Neutrophil (primary cell): ENCODE measurements at regions not wholly inside any gene's neighbourhood (a gene's known extent, or its start where the extent isn't known, plus 50 kb on each side); places are given as distances from the start of the nearest gene placed in this dataset.
A peak's percentile ranks its signal among the peaks of the same experiment; 100 is the strongest.

ENCODE experiments used
- H3K27ac ChIP-seq: fragments of 200-600 bp; sonication (generic); 2 replicates; pipeline ENCODE4 v1.5.1; 2016; ENCODE audit warnings: mild to moderate bottlenecking, moderate library complexity
- H3K27me3 ChIP-seq: fragments of 200-600 bp; sonication (generic); 2 replicates; pipeline ENCODE4 v1.6.0; 2016; ENCODE audit warnings: mild to moderate bottlenecking
- H3K36me3 ChIP-seq: fragments of 200-600 bp; sonication (generic); 2 replicates; pipeline ENCODE4 v1.5.1; 2017
- H3K4me1 ChIP-seq, 2 experiments: fragments of 200-600 bp in 1 of 2; sonication (generic) in 1 of 2; 1 replicate in 1 of 2; 2 replicates in 1 of 2; pipeline versions ENCODE4 v1.5.1 to v1.6.1; 2013 to 2016; ENCODE audit warnings: low read depth in 1 of 2, low read length in 1 of 2, mild to moderate bottlenecking in 1 of 2, moderate library complexity in 1 of 2; ENCODE audit not compliant: control insufficient read depth in 1 of 2, insufficient read depth in 1 of 2
- H3K4me3 ChIP-seq, 2 experiments: fragments of 200-600 bp in 1 of 2; sonication (generic) in 1 of 2; 1 replicate in 1 of 2; 2 replicates in 1 of 2; pipeline ENCODE4 v1.5.1; 2013 to 2016; ENCODE audit warnings: low read depth in 1 of 2, low read length in 1 of 2, mild to moderate bottlenecking in 1 of 2, moderate library complexity in 1 of 2
- H3K9me3 ChIP-seq: fragments of 200-600 bp; sonication (generic); 2 replicates; pipeline ENCODE4 v1.5.1; 2016
- CTCF ChIP-seq: fragments of 200-600 bp; sonication (generic); IDR thresholded peaks from 2 replicates; pipeline ENCODE4 v1.5.1; 2016; ENCODE audit warnings: antibody characterized with exemption

GRCh38 chr14:106302661-106303060, 776.3 kb downstream of the TMEM121 start:
- H3K36me3 ChIP-seq = no peaks in the 10 kb centered on the region

GRCh38 chr14:106304271-106304670, 777.9 kb downstream of the TMEM121 start:
- TF ChIP-seq CTCF = no peak
- Histone ChIP-seq H3K27me3 (peaks cover 36% of the 10 kb centered on the region), H3K4me3 (no peak overlapping the region), H3K4me1 (no peaks in the 10 kb centered on the region), H3K27ac (no peak overlapping the region), H3K9me3 (no peaks in the 10 kb centered on the region), H3K36me3 (no peaks in the 10 kb centered on the region)

More at GRCh38 chr14:106302661-106303060, 776.3 kb downstream of the TMEM121 start:
- TF ChIP-seq CTCF = no peak
- Histone ChIP-seq H3K27me3 (peaks cover 36% of the 10 kb centered on the region), H3K9me3 (no peaks in the 10 kb centered on the region), H3K27ac (no peak overlapping the region), H3K4me1 (no peaks in the 10 kb centered on the region), H3K4me3 (no peak overlapping the region)

- no peaks in the 10 kb centered on the region for H3K4me1 ChIP-seq
- H3K36me3 ChIP-seq = no peaks in the 10 kb centered on the region
- no peaks in the 10 kb centered on the region for H3K9me3 ChIP-seq
- TF ChIP-seq CTCF = peak; percentile 39
- H3K27ac ChIP-seq = no peak overlapping the region
- H3K4me3 ChIP-seq = no peak overlapping the region
- H3K27me3 ChIP-seq = peaks cover 11% of the 10 kb centered on the region
These were observed 782.5 kb downstream of the TMEM121 start for GRCh38 chr14:106308839-106309389.

- Histone ChIP-seq H3K36me3 (no peaks in the 10 kb centered on the region), H3K9me3 (no peaks in the 10 kb centered on the region), H3K27me3 (peaks cover 6% of the 10 kb centered on the region), H3K27ac (no peak overlapping the region), H3K4me1 (no peaks in the 10 kb centered on the region), H3K4me3 (no peak overlapping the region)
- no peak for TF ChIP-seq CTCF
These were observed 783.0 kb downstream of the TMEM121 start for GRCh38 chr14:106309423-106309822.

- no peak overlapping the region for H3K4me3 ChIP-seq
- H3K9me3 ChIP-seq = no peaks in the 10 kb centered on the region
- no peaks in the 10 kb centered on the region for H3K27me3 ChIP-seq
- no peaks in the 10 kb centered on the region for H3K36me3 ChIP-seq
- H3K27ac ChIP-seq = no peak overlapping the region
- TF ChIP-seq CTCF = no peak
- no peaks in the 10 kb centered on the region for H3K4me1 ChIP-seq
These were observed 789.1 kb downstream of the TMEM121 start for GRCh38 chr14:106315436-106315835.

GRCh38 chr14:106317593-106317992, 791.2 kb downstream of the TMEM121 start:
- Histone ChIP-seq H3K27ac (no peak overlapping the region), H3K36me3 (no peaks in the 10 kb centered on the region), H3K4me1 (no peaks in the 10 kb centered on the region), H3K9me3 (no peaks in the 10 kb centered on the region), H3K4me3 (no peak overlapping the region), H3K27me3 (no peaks in the 10 kb centered on the region)
- no peak for TF ChIP-seq CTCF
